Transverse colon (tissue), 4 donors: ENCODE measurements at regions not wholly inside any gene's neighbourhood (a gene's known extent, or its start where the extent isn't known, plus 50 kb on each side); places are given as distances from the start of the nearest gene placed in this dataset.

Source experiments
- DNase-seq: peaks from one replicate; pipeline ENCODE4 v3.0.0-alpha.2; 2019
- H3K27ac ChIP-seq, 4 donors: fragments of 200-600 bp; sonication (generic); 2 replicates each; pipeline ENCODE4 v1.5.1; 2016 to 2018; ENCODE audit warnings: inconsistent platforms in 4 of 4
- H3K27me3 ChIP-seq: fragments of 200-600 bp; sonication (generic); 2 replicates; pipeline ENCODE4 v1.5.1; 2017; ENCODE audit warnings: inconsistent platforms
- H3K36me3 ChIP-seq, 4 donors: fragments of 200-600 bp; sonication (generic); 2 replicates each; pipeline ENCODE4 v1.5.1; 2017 to 2019; ENCODE audit warnings: inconsistent platforms in 4 of 4
- H3K4me1 ChIP-seq, 4 donors: fragments of 200-600 bp; sonication (generic); 2 replicates each; pipeline ENCODE4 v1.5.1; 2017 to 2020; ENCODE audit warnings: inconsistent platforms in 4 of 4
- H3K4me3 ChIP-seq, 4 donors: fragments of 200-600 bp; sonication (generic); 1 replicate in 1 of 4; 2 replicates in 3 of 4; pipeline versions ENCODE4 v1.5.1 to v1.6.1; 2017 to 2019; ENCODE audit warnings: inconsistent platforms in 4 of 4
- H3K9me3 ChIP-seq, 2 donors: fragments of 200-600 bp; sonication (generic); 2 replicates each; pipeline ENCODE4 v1.5.1; 2017 to 2019; ENCODE audit warnings: inconsistent platforms in 2 of 2
- CTCF ChIP-seq, 5 experiments: fragments of 200-600 bp in 3 of 5; fragments of 450-650 bp in 2 of 5; sonication (generic) in 3 of 5; IDR thresholded peaks; 1 replicate in 2 of 5; 2 replicates in 3 of 5; pipeline ENCODE4 v1.5.1; 2016 to 2017; ENCODE audit warnings: antibody characterized with exemption in 5 of 5, inconsistent platforms in 3 of 5, mild to moderate bottlenecking in 2 of 5, moderate library complexity in 1 of 5
- EP300 ChIP-seq: sonication (generic); formaldehyde crosslinking; IDR thresholded peaks from one replicate; pipeline ENCODE4 v1.6.1; 2017; ENCODE audit warnings: antibody characterized with exemption, low read depth
- POLR2A ChIP-seq: fragments of 450-650 bp; IDR thresholded peaks from one replicate; pipeline ENCODE4 v1.6.1; 2016; ENCODE audit warnings: antibody characterized with exemption, mild to moderate bottlenecking, moderate library complexity
- POLR2AphosphoS5 ChIP-seq, 3 donors: sonication (generic); formaldehyde crosslinking; IDR thresholded peaks; one replicate each; pipeline ENCODE4 v1.6.1; 2016; ENCODE audit warnings: antibody characterized with exemption in 3 of 3
- WGBS, 2 donors: methylation state at CpG; one replicate each; pipeline ENCODE4 v1.1.5; 2018; ENCODE audit warnings: low coverage in 1 of 2; 5-methylcytosine and 5-hydroxymethylcytosine counted together
- in situ Hi-C, 4 donors: fragments of 200-750 bp; cut with MboI; loops; one replicate each; pipeline versions ENCODE4 v1.15.0 to v1.15.1; 2017; ENCODE audit warnings: low sequenced_read_pairs in 3 of 4, low pct_ligation_motif_present in 1 of 4, low pct_unique_long_range_greater_than_20kb in 1 of 4
- intact Hi-C: fragments of 100-400 bp; cut with DNase I; formaldehyde crosslinking; loops from one replicate; pipeline ENCODE4 v1.15.1; 2023; ENCODE audit warnings: low total_unique reads

- 60% methylated on average over 1 of the region's 1 CpG; no CpG with 5 or more reads in 1 of the 2 donors for WGBS, 2 donors
- intact Hi-C loops, result no loop called here
- no peaks in the 10 kb centered on the region for H3K27me3 ChIP-seq
- H3K27ac ChIP-seq, result no peak overlapping the region
- no peak for DNase-seq
- TF ChIP-seq CTCF (IDR thresholded peaks at IDR 0.05), result no peak
- in situ Hi-C loops, result no loop called here
- H3K36me3 ChIP-seq, result no peaks in the 10 kb centered on the region
- no peak overlapping the region for H3K4me3 ChIP-seq
- H3K4me1 ChIP-seq, result no peaks in the 10 kb centered on the region
- H3K9me3 ChIP-seq, result no peaks in the 10 kb centered on the region
Observed at GRCh38 chr3:165549037-165549436, 288.2 kb downstream of the BCHE start.

- in situ Hi-C loops (no loop called here), intact Hi-C loops (no loop called here)
- H3K4me1 ChIP-seq, result no peaks in the 10 kb centered on the region
- H3K9me3 ChIP-seq, result no peaks in the 10 kb centered on the region
- no peak for TF ChIP-seq EP300
- no peak for TF ChIP-seq CTCF (IDR thresholded peaks at IDR 0.05)
- TF ChIP-seq POLR2AphosphoS5 (IDR thresholded peaks at IDR 0.05), result no peak
- no peak for TF ChIP-seq POLR2A
- no peak for DNase-seq
- no peaks in the 10 kb centered on the region for H3K36me3 ChIP-seq
- 53 to 59% methylated on average over 4 of the region's 4 CpGs for WGBS, 2 donors
- no peaks in the 10 kb centered on the region for H3K27me3 ChIP-seq
- H3K27ac ChIP-seq, result no peak overlapping the region
- H3K4me3 ChIP-seq, result no peak overlapping the region
Observed at GRCh38 chr3:165545059-165545458, 292.2 kb downstream of the BCHE start.

GRCh38 chr3:165544432-165544831 is 292.8 kb downstream of the BCHE start:
- Histone ChIP-seq H3K27ac (no peak overlapping the region), H3K9me3 (no peaks in the 10 kb centered on the region), H3K4me1 (no peaks in the 10 kb centered on the region), H3K36me3 (no peaks in the 10 kb centered on the region), H3K4me3 (no peak overlapping the region), H3K27me3 (no peaks in the 10 kb centered on the region)
- intact Hi-C loops (no loop called here), in situ Hi-C loops (no loop called here)
- DNase-seq, result no peak
- no peak for TF ChIP-seq CTCF (IDR thresholded peaks at IDR 0.05)
- no peak for TF ChIP-seq POLR2AphosphoS5 (IDR thresholded peaks at IDR 0.05)
- TF ChIP-seq POLR2A, result no peak
- no peak for TF ChIP-seq EP300
- WGBS, 2 donors, result 76 to 80% methylated on average over 7 of the region's 7 CpGs

- in situ Hi-C loops, result no loop called here
- Histone ChIP-seq H3K4me1 (no peaks in the 10 kb centered on the region), H3K4me3 (no peak overlapping the region), H3K9me3 (no peaks in the 10 kb centered on the region), H3K27me3 (no peaks in the 10 kb centered on the region), H3K27ac (no peak overlapping the region), H3K36me3 (no peaks in the 10 kb centered on the region)
- intact Hi-C loops, result no loop called here
- TF ChIP-seq POLR2AphosphoS5 (IDR thresholded peaks at IDR 0.05) (no peak), POLR2A (no peak), CTCF (IDR thresholded peaks at IDR 0.05) (no peak), EP300 (no peak)
- no peak for DNase-seq
- WGBS, 2 donors, result 67 to 75% methylated on average over 2 of the region's 2 CpGs
Observed at GRCh38 chr3:165538166-165538565, 299.1 kb downstream of the BCHE start.
